Ectodermal cell (in vitro differentiated cells): ENCODE measurements at regions not wholly inside any gene's neighbourhood (a gene's known extent, or its start where the extent isn't known, plus 50 kb on each side); places are given as distances from the start of the nearest gene placed in this dataset.

Experiments used
- H3K27ac ChIP-seq: 2 replicates; pipeline ENCODE4 v1.7.0; 2013; ENCODE audit warnings: mild to moderate bottlenecking, low read depth, low read length; ENCODE audit not compliant: insufficient read depth, poor library complexity, severe bottlenecking
- H3K27me3 ChIP-seq: 2 replicates; pipeline ENCODE4 v1.7.0; 2013; ENCODE audit warnings: mild to moderate bottlenecking, low read length; ENCODE audit not compliant: insufficient read depth, control insufficient read depth, poor library complexity, severe bottlenecking
- H3K36me3 ChIP-seq: one replicate; pipeline ENCODE4 v1.7.0; 2013; ENCODE audit warnings: low read length; ENCODE audit not compliant: control insufficient read depth, insufficient read depth
- H3K4me1 ChIP-seq: one replicate; pipeline ENCODE4 v1.7.0; 2013; ENCODE audit warnings: low read length; ENCODE audit not compliant: control insufficient read depth, insufficient read depth
- H3K4me3 ChIP-seq: 2 replicates; pipeline ENCODE4 v1.7.0; 2013; ENCODE audit warnings: low read depth, low read length, control low read depth; ENCODE audit not compliant: insufficient read depth
- H3K9me3 ChIP-seq: 2 replicates; pipeline ENCODE4 v1.7.0; 2013; ENCODE audit warnings: mild to moderate bottlenecking, low read length, moderate library complexity; ENCODE audit not compliant: control insufficient read depth
- WGBS, 2 experiments: methylation state at CpG; one replicate each; pipeline ENCODE4 v1.1.7; 2013; ENCODE audit warnings: missing lambda C conversion rate in 2 of 2; 5-methylcytosine and 5-hydroxymethylcytosine counted together

- H3K27me3 ChIP-seq, result no peaks in the 10 kb centered on the region
- H3K4me1 ChIP-seq, result peaks cover 5% of the 10 kb centered on the region
- H3K4me3 ChIP-seq, result no peak overlapping the region
- 92 to 94% methylated on average over 20 of the region's 20 CpGs for WGBS, 2 experiments
- no peaks in the 10 kb centered on the region for H3K9me3 ChIP-seq
- H3K36me3 ChIP-seq, result no peaks in the 10 kb centered on the region
- no peak overlapping the region for H3K27ac ChIP-seq
Observed at GRCh38 chr2:3042601-3043585, 334.7 kb downstream of the EIPR1 start.

- no peaks in the 10 kb centered on the region for H3K27me3 ChIP-seq
- peaks cover 5% of the 10 kb centered on the region for H3K4me1 ChIP-seq
- no peak overlapping the region for H3K4me3 ChIP-seq
- no peaks in the 10 kb centered on the region for H3K36me3 ChIP-seq
- no peaks in the 10 kb centered on the region for H3K9me3 ChIP-seq
- no peak overlapping the region for H3K27ac ChIP-seq
- 83% methylated on average over 25 of the region's 25 CpGs for WGBS, 2 experiments
Observed at GRCh38 chr2:3041841-3042600, 335.6 kb downstream of the EIPR1 start.

DNA sequence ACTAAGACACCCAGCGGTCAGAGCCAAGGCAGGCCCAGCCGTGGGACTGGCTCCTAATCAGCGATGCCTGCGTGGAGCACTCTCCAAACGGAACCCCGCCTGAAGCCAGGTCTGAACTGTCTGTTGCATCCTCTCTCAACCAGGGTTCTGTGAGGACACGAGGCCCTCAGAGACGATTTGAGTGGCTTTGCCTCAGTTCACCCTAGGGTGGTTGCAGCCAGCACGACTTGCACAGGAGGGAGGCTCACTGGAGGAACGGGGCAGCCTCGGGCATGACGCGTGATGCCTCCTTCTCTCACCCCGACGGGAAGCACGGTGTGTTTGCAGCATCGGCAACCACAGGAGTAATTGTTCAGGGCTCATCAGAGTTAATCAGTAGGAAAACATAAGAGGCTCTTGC lies 336.4 kb downstream of the EIPR1 start:
- H3K4me3 ChIP-seq, result no peak overlapping the region
- WGBS, 2 experiments, result 92% methylated on average over 17 of the region's 17 CpGs

DNA sequence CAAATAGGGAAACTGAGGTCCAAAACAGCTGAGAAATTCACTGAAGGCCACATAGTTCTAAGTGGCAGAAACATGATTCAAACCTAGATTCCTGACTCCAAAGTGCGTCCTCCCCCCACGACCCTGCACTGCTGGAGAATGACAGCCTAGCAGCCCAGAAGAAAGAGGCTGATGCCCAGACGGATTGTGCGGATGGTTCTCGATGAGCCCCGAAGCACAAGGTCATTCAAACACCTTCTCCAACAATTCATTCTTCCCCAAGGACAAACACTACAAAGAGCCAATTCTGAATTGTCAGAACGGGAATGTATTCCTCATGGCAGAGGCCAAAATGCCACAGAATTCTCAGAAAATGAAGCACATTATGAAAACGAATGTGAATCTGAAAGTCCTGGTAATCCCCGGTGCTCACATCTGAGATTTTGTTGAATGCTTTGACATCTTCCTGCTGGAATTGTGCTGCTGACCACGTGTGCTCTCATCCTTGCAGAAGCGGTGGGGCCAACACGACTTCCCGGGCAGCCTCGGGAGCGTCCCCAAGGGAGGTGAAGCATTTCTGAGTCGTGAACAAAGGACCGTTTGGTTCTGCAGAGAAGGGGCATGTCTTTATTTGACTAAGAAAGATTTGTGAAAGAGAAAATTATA lies 337.0 kb downstream of the EIPR1 start:
- no peak overlapping the region for H3K4me3 ChIP-seq
- no peak overlapping the region for H3K27ac ChIP-seq
- no peaks in the 10 kb centered on the region for H3K9me3 ChIP-seq
- H3K36me3 ChIP-seq, result no peaks in the 10 kb centered on the region
- no peaks in the 10 kb centered on the region for H3K27me3 ChIP-seq
- peaks cover 5% of the 10 kb centered on the region for H3K4me1 ChIP-seq
- WGBS, 2 experiments, result 88 to 91% methylated on average over 17 of the region's 17 CpGs

More for the DNA sequence above, 336.4 kb downstream of the EIPR1 start:
- no peaks in the 10 kb centered on the region for H3K27me3 ChIP-seq
- H3K27ac ChIP-seq, result no peak overlapping the region
- peaks cover 5% of the 10 kb centered on the region for H3K4me1 ChIP-seq
- H3K9me3 ChIP-seq, result no peaks in the 10 kb centered on the region
- H3K36me3 ChIP-seq, result no peaks in the 10 kb centered on the region

GRCh38 chr2:3040066-3040428 lies 337.6 kb downstream of the EIPR1 start:
- Histone ChIP-seq H3K27ac (no peak overlapping the region), H3K4me1 (peaks cover 5% of the 10 kb centered on the region), H3K27me3 (no peaks in the 10 kb centered on the region), H3K4me3 (no peak overlapping the region), H3K36me3 (no peaks in the 10 kb centered on the region), H3K9me3 (no peaks in the 10 kb centered on the region)
- WGBS, 2 experiments, result 86 to 96% methylated on average over 2 of the region's 2 CpGs

GRCh38 chr2:3039188-3040065 lies 338.2 kb downstream of the EIPR1 start:
- H3K4me3 ChIP-seq, result no peak overlapping the region
- peaks cover 5% of the 10 kb centered on the region for H3K4me1 ChIP-seq
- H3K27ac ChIP-seq, result no peak overlapping the region
- H3K27me3 ChIP-seq, result no peaks in the 10 kb centered on the region
- 91% methylated on average over 16 of the region's 16 CpGs for WGBS, 2 experiments
- no peaks in the 10 kb centered on the region for H3K36me3 ChIP-seq
- no peaks in the 10 kb centered on the region for H3K9me3 ChIP-seq

DNA sequence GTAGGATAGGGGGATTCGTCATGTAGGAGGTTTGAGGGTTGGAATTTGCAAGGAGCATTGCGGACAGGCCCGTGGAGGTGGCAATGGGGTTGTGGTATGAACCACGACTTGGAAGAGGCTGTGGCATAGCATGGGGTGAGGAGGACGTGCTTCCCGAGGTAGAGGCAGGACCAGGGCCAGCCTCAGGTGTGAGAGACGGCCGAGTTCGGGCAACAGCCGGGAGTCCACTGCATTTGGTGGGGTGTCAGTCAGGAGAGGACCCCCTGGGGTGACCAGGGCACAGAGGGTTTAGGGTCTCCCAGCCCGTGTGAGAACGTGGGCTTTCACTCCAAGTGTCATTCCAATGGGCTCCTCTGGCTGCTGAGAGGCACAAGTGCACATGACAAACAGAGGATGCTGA lies 339.0 kb downstream of the EIPR1 start:
- no peak overlapping the region for H3K27ac ChIP-seq
- no peaks in the 10 kb centered on the region for H3K9me3 ChIP-seq
- no peaks in the 10 kb centered on the region for H3K27me3 ChIP-seq
- 93 to 95% methylated on average over 12 of the region's 12 CpGs for WGBS, 2 experiments
- peaks cover 5% of the 10 kb centered on the region for H3K4me1 ChIP-seq
- H3K4me3 ChIP-seq, result no peak overlapping the region
- H3K36me3 ChIP-seq, result no peaks in the 10 kb centered on the region

DNA sequence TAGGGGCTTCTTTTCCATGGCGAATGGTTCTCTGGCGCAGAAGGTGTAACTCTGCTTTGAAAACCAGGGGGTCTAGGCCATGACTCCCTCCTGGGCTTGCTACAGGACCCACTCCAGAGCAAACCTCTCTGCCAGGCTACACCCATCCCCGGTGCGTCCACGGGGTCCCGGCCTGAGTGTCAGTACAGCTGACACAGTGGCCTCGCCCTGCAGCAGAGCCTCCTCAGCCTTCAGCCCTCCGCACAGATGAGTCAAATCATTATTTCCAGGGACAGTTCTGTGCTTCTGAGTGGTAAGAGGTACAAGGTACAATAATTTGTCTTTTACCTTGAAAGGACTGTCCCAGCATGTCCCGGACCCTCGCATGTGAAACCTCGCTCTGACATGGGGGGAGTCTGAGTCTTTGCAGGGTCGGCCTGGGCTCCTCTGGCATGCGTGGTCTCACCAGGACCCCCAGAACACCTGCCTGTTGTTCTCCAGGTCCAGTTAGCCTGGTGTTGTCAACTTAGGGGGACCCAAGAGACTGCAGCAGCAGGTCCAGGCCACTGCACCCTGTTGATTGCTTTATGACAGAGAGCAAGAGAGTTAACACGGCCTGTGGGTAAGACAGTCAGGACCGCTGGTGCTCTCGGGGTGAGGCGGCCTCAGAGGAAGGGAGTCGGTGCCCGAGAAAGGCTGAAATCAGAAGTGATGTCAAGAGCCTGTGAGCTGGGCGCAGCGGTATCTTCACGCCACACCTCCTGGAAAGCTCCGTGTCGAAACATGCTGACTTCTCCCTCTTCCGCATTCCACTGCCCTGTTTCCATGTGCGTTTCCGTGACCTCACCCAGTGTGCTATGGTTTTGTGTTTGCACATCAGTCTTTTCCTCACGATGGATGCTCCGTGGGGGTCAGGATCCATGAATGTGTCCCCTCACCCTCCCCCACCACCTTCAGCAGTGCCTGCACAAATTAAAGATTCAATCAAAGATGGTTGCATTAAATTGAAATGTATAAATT lies 340.1 kb downstream of the EIPR1 start:
- H3K27me3 ChIP-seq, result no peaks in the 10 kb centered on the region
- no peak overlapping the region for H3K4me3 ChIP-seq
- no peaks in the 10 kb centered on the region for H3K9me3 ChIP-seq
- no peak overlapping the region for H3K27ac ChIP-seq
- 92 to 94% methylated on average over 29 of the region's 29 CpGs for WGBS, 2 experiments
- peaks cover 5% of the 10 kb centered on the region for H3K4me1 ChIP-seq
- H3K36me3 ChIP-seq, result no peaks in the 10 kb centered on the region
